A549 (cell line): ENCODE measurements at regions not wholly inside any gene's neighbourhood (a gene's known extent, or its start where the extent isn't known, plus 50 kb on each side); places are given as distances from the start of the nearest gene placed in this dataset.

Source experiments
- ATAC-seq, 2 experiments: fragments of 200-7000 bp in 1 of 2; fragments of >200 bp in 1 of 2; cut with Nextera tagmentation in 1 of 2; cut with Tn5 transposase in 1 of 2; 3 replicates each; pipeline versions ENCODE4 v1.8.0 to v1.9.1; 2018 to 2020; ENCODE audit warnings: mild to moderate bottlenecking in 1 of 2, moderate library complexity in 1 of 2
- CTCF ChIA-PET: fragments of 300-600 bp; sonication (Branson Sonifier 250); formaldehyde crosslinking; extraction: SDS; loops from one replicate; lab custom pipeline; 2021; ENCODE audit warnings: antibody characterized with exemption, inconsistent platforms; lab: Yijun Ruan, JAX
- POLR2A ChIA-PET: fragments of 350-600 bp; formaldehyde crosslinking; extraction: SDS; loops from one replicate; lab custom pipeline; 2021; ENCODE audit warnings: antibody characterized with exemption, inconsistent platforms; lab: Yijun Ruan, JAX
- DNase-seq, 2 experiments: peaks; one replicate each; pipeline versions ENCODE4 v3.0.0 to v3.0.0-alpha.2; 2011 to 2016; ENCODE audit warnings: low read depth in 1 of 2, low spot score in 1 of 2
- FAIRE-seq: peaks from 2 replicates; lab custom pipeline; 2011; peaks lifted over from hg19 to GRCh38; lab: Jason Lieb, UNC
- H3K27ac ChIP-seq, 2 experiments: fragments of >200 bp; sonication (Bioruptor Twin); formaldehyde crosslinking; 3 replicates each; pipeline ENCODE4 v1.5.1; 2016 to 2017
- H3K4me1 ChIP-seq: fragments of >200 bp; sonication (Bioruptor Twin); formaldehyde crosslinking; 3 replicates; pipeline ENCODE4 v1.6.1; 2016
- H3K4me2 ChIP-seq: fragments of >200 bp; sonication (Bioruptor Twin); formaldehyde crosslinking; 3 replicates; pipeline ENCODE4 v1.6.1; 2016
- H3K4me3 ChIP-seq: fragments of >200 bp; sonication (Bioruptor Twin); formaldehyde crosslinking; 3 replicates; pipeline ENCODE4 v1.5.1; 2016
- H3K9me3 ChIP-seq: fragments of >200 bp; sonication (Bioruptor Twin); formaldehyde crosslinking; 3 replicates; pipeline ENCODE4 v1.6.1; 2016
- CBX2 ChIP-seq: fragments of 200-600 bp; sonication (generic); IDR thresholded peaks from 2 replicates; pipeline ENCODE4 v1.6.1; 2016; ENCODE audit warnings: low read depth, mild to moderate bottlenecking, borderline replicate concordance
- CBX8 ChIP-seq: fragments of 200-600 bp; sonication (generic); IDR thresholded peaks from 2 replicates; pipeline ENCODE4 v1.6.1; 2016
- CEBPB ChIP-seq, 2 experiments: fragments of >200 bp in 1 of 2; sonication (Bioruptor Twin) in 1 of 2; formaldehyde crosslinking in 1 of 2; IDR thresholded peaks; 2 replicates each; pipeline ENCODE4 v1.6.1; 2012 to 2016
- CHD2 ChIP-seq: fragments of 150-350 bp; IDR thresholded peaks from 2 replicates; pipeline ENCODE4 v1.6.1; 2014; ENCODE audit warnings: low read length; ENCODE audit not compliant: partially characterized antibody
- EHF ChIP-seq: fragments of 250-450 bp; sonication (Bioruptor Pico); IDR thresholded peaks from 2 replicates; pipeline ENCODE4 v1.5.0; 2020; ENCODE audit warnings: mild to moderate bottlenecking
- FOSL2 ChIP-seq, 2 experiments: fragments of 450-650 bp in 1 of 2; fragments of >200 bp in 1 of 2; sonication (Bioruptor Twin) in 1 of 2; formaldehyde crosslinking; IDR thresholded peaks; 2 replicates each; pipeline versions ENCODE4 v1.5.0 to v1.6.1; 2016 to 2020; ENCODE audit warnings: mild to moderate bottlenecking in 1 of 2, moderate library complexity in 1 of 2
- HEYL ChIP-seq: fragments of 250-450 bp; sonication (Bioruptor Pico); IDR thresholded peaks from 2 replicates; pipeline ENCODE4 v1.8.0; 2021; ENCODE audit warnings: mild to moderate bottlenecking, moderate library complexity
- HOXB13 ChIP-seq: fragments of 250-450 bp; sonication (Bioruptor Pico); IDR thresholded peaks from 2 replicates; pipeline ENCODE4 v1.5.0; 2020; ENCODE audit warnings: low read depth, mild to moderate bottlenecking, moderate library complexity
- KDM1A ChIP-seq: fragments of 200-600 bp; sonication (generic); IDR thresholded peaks from 2 replicates; pipeline ENCODE4 v1.6.1; 2016; ENCODE audit warnings: low read depth, mild to moderate bottlenecking
- MYC ChIP-seq: IDR thresholded peaks from 2 replicates; pipeline ENCODE4 v1.6.1; 2012; ENCODE audit warnings: mild to moderate bottlenecking, inconsistent platforms, low read length, improper control_type of control experiment, borderline replicate concordance
- NFE2L2 ChIP-seq: fragments of 150-350 bp; conservative IDR thresholded peaks from 2 replicates; pipeline ENCODE4 v1.6.1; 2014; ENCODE audit warnings: low read length
- NR3C1 ChIP-seq: fragments of >200 bp; sonication (Bioruptor Twin); formaldehyde crosslinking; IDR thresholded peaks from 3 replicates; pipeline ENCODE4 v1.6.1; 2017
- RAD21 ChIP-seq, 2 experiments: fragments of >200 bp in 1 of 2; sonication (Bioruptor Twin) in 1 of 2; formaldehyde crosslinking in 1 of 2; IDR thresholded peaks in 1 of 2; conservative IDR thresholded peaks in 1 of 2; 2 replicates in 1 of 2; 3 replicates in 1 of 2; pipeline ENCODE4 v1.6.1; 2012 to 2018; ENCODE audit warnings: inconsistent platforms in 1 of 2
- RFX5 ChIP-seq: fragments of 450-650 bp; IDR thresholded peaks from 2 replicates; pipeline ENCODE4 v1.7.1; 2014; ENCODE audit warnings: antibody characterized with exemption, mild to moderate bottlenecking, moderate library complexity
- SMC3 ChIP-seq: fragments of >200 bp; sonication (Bioruptor Twin); formaldehyde crosslinking; IDR thresholded peaks from 3 replicates; pipeline ENCODE4 v1.6.1; 2018; ENCODE audit warnings: inconsistent platforms
- SREBF2 ChIP-seq: fragments of 450-650 bp; IDR thresholded peaks from 2 replicates; pipeline ENCODE4 v1.6.1; 2014; ENCODE audit warnings: mild to moderate bottlenecking, moderate library complexity
- WGBS: methylation state at CpG from one replicate; pipeline ENCODE4 v1.1.6; 2017; ENCODE audit errors: missing lambda C conversion rate; 5-methylcytosine and 5-hydroxymethylcytosine counted together
- TF ChIP-seq, protein P1 (sequence below): IDR thresholded peaks from 2 replicates; pipeline ENCODE4 v1.6.1; 2012
- TF ChIP-seq, protein P2 (sequence below): fragments of >200 bp; sonication (Bioruptor Twin); formaldehyde crosslinking; IDR thresholded peaks from 3 replicates; pipeline ENCODE4 v1.6.1; 2016
- TF ChIP-seq, protein P3 (sequence below): fragments of >200 bp; sonication (Bioruptor Twin); formaldehyde crosslinking; IDR thresholded peaks from 3 replicates; pipeline ENCODE4 v1.5.1; 2016
- TF ChIP-seq, protein P4 (sequence below): fragments of 250-450 bp; sonication (Bioruptor Pico); IDR thresholded peaks from 2 replicates; pipeline ENCODE4 v1.5.0; 2021; ENCODE audit warnings: mild to moderate bottlenecking, moderate library complexity, borderline replicate concordance
- TF ChIP-seq, protein P5 (sequence below): fragments of 150-350 bp; IDR thresholded peaks from 2 replicates; pipeline ENCODE4 v1.6.1; 2014; ENCODE audit warnings: low read depth, mild to moderate bottlenecking, low read length
- TF ChIP-seq, protein P6 (sequence below): fragments of 250-450 bp; sonication (Bioruptor Pico); IDR thresholded peaks from 2 replicates; pipeline ENCODE4 v1.5.0; 2020; ENCODE audit warnings: low read depth, mild to moderate bottlenecking, moderate library complexity
- TF ChIP-seq, protein P7 (sequence below): fragments of >200 bp; sonication (Bioruptor Twin); formaldehyde crosslinking; IDR thresholded peaks from 2 replicates; pipeline ENCODE4 v1.6.1; 2016

DNA sequence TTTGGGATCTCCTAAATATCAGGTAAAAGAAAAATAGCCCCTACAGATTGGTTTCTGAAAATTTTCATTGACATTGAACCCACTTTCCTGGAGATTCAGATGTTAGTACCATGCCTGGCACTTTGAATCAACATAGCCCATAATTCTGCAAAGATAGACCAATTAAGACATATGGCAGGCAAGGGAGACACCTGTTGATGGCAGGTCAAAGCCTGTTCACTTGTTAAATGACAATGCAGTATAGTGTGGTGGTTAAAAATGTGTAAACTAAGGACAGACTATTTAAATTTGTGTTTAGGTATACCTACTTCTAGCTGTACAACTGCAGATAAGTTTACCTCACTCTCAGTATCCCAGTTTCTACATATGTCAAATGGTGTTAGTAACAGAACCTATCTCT is 178.1 kb upstream of the MMADHC start:
- no peak for FAIRE-seq

DNA sequence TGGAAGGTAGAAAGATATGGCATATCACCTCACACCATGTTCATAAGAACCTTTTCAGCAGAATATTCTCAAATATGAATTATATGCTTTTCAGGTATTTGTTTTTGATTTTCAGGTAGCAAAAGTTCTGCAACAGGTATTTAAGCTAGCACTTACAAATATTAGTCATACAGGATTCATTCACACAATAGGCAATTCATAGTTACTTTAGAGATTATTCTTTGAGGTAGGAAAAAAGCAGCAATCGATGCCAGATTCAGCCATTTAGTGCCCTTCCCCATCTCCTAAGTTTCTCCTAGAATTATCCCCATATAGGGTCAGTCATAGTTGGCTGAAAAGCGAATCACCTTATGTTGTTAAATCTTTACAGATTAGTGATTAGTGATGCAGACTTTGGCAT is 177.4 kb upstream of the MMADHC start:
- DNase-seq (no peak), FAIRE-seq (no peak), ATAC-seq (no peak)
- Histone ChIP-seq H3K9me3 (no peaks in the 10 kb centered on the region), H3K4me2 (no peak overlapping the region), H3K4me1 (peaks cover 40% of the 10 kb centered on the region), H3K27ac (no peak overlapping the region), H3K4me3 (no peak overlapping the region)
- no peak for TF ChIP-seq HEYL (CRISPR knock-in tag)
- no peak for TF ChIP-seq SREBF2
- TF ChIP-seq NR3C1, result no peak
- no peak for TF ChIP-seq CBX2
- TF ChIP-seq MYC, result no peak
- TF ChIP-seq, protein P1, sequence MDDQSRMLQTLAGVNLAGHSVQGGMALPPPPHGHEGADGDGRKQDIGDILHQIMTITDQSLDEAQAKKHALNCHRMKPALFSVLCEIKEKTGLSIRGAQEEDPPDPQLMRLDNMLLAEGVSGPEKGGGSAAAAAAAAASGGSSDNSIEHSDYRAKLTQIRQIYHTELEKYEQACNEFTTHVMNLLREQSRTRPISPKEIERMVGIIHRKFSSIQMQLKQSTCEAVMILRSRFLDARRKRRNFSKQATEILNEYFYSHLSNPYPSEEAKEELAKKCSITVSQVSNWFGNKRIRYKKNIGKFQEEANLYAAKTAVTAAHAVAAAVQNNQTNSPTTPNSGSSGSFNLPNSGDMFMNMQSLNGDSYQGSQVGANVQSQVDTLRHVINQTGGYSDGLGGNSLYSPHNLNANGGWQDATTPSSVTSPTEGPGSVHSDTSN, result no peak
- no peak for TF ChIP-seq CHD2
- TF ChIP-seq CEBPB (IDR thresholded peaks at IDR 0.05), result no peak
- TF ChIP-seq HOXB13 (CRISPR knock-in tag), result no peak
- TF ChIP-seq, protein P2, sequence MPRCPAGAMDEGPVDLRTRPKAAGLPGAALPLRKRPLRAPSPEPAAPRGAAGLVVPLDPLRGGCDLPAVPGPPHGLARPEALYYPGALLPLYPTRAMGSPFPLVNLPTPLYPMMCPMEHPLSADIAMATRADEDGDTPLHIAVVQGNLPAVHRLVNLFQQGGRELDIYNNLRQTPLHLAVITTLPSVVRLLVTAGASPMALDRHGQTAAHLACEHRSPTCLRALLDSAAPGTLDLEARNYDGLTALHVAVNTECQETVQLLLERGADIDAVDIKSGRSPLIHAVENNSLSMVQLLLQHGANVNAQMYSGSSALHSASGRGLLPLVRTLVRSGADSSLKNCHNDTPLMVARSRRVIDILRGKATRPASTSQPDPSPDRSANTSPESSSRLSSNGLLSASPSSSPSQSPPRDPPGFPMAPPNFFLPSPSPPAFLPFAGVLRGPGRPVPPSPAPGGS, result no peak
- no peak for TF ChIP-seq CBX8
- TF ChIP-seq NFE2L2, result no peak
- TF ChIP-seq, protein P3, sequence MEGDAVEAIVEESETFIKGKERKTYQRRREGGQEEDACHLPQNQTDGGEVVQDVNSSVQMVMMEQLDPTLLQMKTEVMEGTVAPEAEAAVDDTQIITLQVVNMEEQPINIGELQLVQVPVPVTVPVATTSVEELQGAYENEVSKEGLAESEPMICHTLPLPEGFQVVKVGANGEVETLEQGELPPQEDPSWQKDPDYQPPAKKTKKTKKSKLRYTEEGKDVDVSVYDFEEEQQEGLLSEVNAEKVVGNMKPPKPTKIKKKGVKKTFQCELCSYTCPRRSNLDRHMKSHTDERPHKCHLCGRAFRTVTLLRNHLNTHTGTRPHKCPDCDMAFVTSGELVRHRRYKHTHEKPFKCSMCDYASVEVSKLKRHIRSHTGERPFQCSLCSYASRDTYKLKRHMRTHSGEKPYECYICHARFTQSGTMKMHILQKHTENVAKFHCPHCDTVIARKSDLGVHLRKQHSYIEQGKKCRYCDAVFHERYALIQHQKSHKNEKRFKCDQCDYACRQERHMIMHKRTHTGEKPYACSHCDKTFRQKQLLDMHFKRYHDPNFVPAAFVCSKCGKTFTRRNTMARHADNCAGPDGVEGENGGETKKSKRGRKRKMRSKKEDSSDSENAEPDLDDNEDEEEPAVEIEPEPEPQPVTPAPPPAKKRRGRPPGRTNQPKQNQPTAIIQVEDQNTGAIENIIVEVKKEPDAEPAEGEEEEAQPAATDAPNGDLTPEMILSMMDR, result no peak
- no peak for TF ChIP-seq SMC3
- no peak for TF ChIP-seq RFX5
- TF ChIP-seq, protein P4, sequence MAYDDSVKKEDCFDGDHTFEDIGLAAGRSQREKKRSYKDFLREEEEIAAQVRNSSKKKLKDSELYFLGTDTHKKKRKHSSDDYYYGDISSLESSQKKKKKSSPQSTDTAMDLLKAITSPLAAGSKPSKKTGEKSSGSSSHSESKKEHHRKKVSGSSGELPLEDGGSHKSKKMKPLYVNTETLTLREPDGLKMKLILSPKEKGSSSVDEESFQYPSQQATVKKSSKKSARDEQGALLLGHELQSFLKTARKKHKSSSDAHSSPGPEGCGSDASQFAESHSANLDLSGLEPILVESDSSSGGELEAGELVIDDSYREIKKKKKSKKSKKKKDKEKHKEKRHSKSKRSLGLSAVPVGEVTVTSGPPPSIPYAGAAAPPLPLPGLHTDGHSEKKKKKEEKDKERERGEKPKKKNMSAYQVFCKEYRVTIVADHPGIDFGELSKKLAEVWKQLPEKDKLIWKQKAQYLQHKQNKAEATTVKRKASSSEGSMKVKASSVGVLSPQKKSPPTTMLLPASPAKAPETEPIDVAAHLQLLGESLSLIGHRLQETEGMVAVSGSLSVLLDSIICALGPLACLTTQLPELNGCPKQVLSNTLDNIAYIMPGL (CRISPR knock-in tag), result no peak
- no peak for TF ChIP-seq KDM1A
- TF ChIP-seq, protein P5, sequence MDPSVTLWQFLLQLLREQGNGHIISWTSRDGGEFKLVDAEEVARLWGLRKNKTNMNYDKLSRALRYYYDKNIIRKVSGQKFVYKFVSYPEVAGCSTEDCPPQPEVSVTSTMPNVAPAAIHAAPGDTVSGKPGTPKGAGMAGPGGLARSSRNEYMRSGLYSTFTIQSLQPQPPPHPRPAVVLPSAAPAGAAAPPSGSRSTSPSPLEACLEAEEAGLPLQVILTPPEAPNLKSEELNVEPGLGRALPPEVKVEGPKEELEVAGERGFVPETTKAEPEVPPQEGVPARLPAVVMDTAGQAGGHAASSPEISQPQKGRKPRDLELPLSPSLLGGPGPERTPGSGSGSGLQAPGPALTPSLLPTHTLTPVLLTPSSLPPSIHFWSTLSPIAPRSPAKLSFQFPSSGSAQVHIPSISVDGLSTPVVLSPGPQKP, result no peak
- TF ChIP-seq FOSL2 (IDR thresholded peaks at IDR 0.05), result no peak
- no peak for TF ChIP-seq FOSL2 (CRISPR knock-in tag; IDR thresholded peaks at IDR 0.05)
- 74% methylated on average over 2 of the region's 2 CpGs for WGBS
- POLR2A ChIA-PET, result no interaction called here
- CTCF ChIA-PET, result no interaction called here

More for the DNA sequence above, 178.1 kb upstream of the MMADHC start:
- DNase-seq (no peak), ATAC-seq (no peak)
- peak in 1 of 2 experiments; percentile 33; a peak in 3 of 5 replicates for TF ChIP-seq RAD21 (conservative IDR thresholded peaks at IDR 0.05 in 1 of 2, IDR thresholded peaks at IDR 0.05 in 1 of 2)
- TF ChIP-seq, protein P6, sequence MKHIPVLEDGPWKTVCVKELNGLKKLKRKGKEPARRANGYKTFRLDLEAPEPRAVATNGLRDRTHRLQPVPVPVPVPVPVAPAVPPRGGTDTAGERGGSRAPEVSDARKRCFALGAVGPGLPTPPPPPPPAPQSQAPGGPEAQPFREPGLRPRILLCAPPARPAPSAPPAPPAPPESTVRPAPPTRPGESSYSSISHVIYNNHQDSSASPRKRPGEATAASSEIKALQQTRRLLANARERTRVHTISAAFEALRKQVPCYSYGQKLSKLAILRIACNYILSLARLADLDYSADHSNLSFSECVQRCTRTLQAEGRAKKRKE (CRISPR knock-in tag), result no peak
- no peak for TF ChIP-seq EHF
- TF ChIP-seq SMC3, result 0 out of 3 replicates have a peak, but pooled peaks have one; percentile 5
- TF ChIP-seq, protein P7, sequence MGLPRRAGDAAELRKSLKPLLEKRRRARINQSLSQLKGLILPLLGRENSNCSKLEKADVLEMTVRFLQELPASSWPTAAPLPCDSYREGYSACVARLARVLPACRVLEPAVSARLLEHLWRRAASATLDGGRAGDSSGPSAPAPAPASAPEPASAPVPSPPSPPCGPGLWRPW, result no peak
- POLR2A ChIA-PET, result no interaction called here
- CTCF ChIA-PET, result no interaction called here
- Histone ChIP-seq H3K4me2 (no peak overlapping the region), H3K4me3 (no peak overlapping the region), H3K27ac (no peak overlapping the region), H3K4me1 (peaks cover 43% of the 10 kb centered on the region), H3K9me3 (no peaks in the 10 kb centered on the region)
